ENCODE measurements at regions not wholly inside any gene's neighbourhood (a gene's known extent, or its start where the extent isn't known, plus 50 kb on each side); places are given as distances from the start of the nearest gene placed in this dataset.
"Not testable (repeated sequence)": the region's sequence is repeated elsewhere in the genome, so short reads cannot be mapped to it uniquely, and the experiment has no call there.

GRCh38 chr1:146883190-146883589 lies 54.9 kb upstream of the NBPF12 start:
- DNase-seq (ENCODE audit: low spot score); intact Hi-C loops (cut with DNase I): not testable (repeated sequence)

GRCh38 chr1:146881096-146881495 lies 57.0 kb upstream of the NBPF12 start:
- DNase-seq (ENCODE audit: low spot score); intact Hi-C loops (cut with DNase I): not testable (repeated sequence)

- intact Hi-C loops (cut with DNase I); DNase-seq (ENCODE audit: low spot score): not testable (repeated sequence)
These were observed 74.3 kb upstream of the NBPF12 start for GRCh38 chr1:146863799-146864319.

- intact Hi-C loops (cut with DNase I); DNase-seq (ENCODE audit: low spot score): not testable (repeated sequence)
These were observed 85.0 kb upstream of the NBPF12 start for GRCh38 chr1:146853147-146853546.

- intact Hi-C loops (cut with DNase I); DNase-seq (ENCODE audit: low spot score): not testable (repeated sequence)
These were observed 87.7 kb upstream of the NBPF12 start for GRCh38 chr1:146850352-146850889.

- intact Hi-C loops (cut with DNase I); DNase-seq (ENCODE audit: low spot score): not testable (repeated sequence)
These were observed 99.4 kb upstream of the NBPF12 start for GRCh38 chr1:146838725-146839124.

- intact Hi-C loops (cut with DNase I); DNase-seq (ENCODE audit: low spot score): not testable (repeated sequence)
These were observed 111.2 kb upstream of the NBPF12 start for GRCh38 chr1:146826957-146827356.

GRCh38 chr1:146794236-146794635 lies 143.9 kb upstream of the NBPF12 start:
- DNase-seq (ENCODE audit: low spot score); intact Hi-C loops (cut with DNase I): not testable (repeated sequence)

GRCh38 chr1:146792725-146793124 lies 145.4 kb upstream of the NBPF12 start:
- DNase-seq (ENCODE audit: low spot score); intact Hi-C loops (cut with DNase I): not testable (repeated sequence)

GRCh38 chr1:146784212-146784940 lies 153.7 kb upstream of the NBPF12 start:
- DNase-seq (ENCODE audit: low spot score); intact Hi-C loops (cut with DNase I): not testable (repeated sequence)

- DNase-seq (ENCODE audit: low spot score); intact Hi-C loops (cut with DNase I): not testable (repeated sequence)
These were observed 156.9 kb upstream of the NBPF12 start for GRCh38 chr1:146781235-146781634.

GRCh38 chr1:146777826-146778602 lies 160.1 kb upstream of the NBPF12 start:
- intact Hi-C loops (cut with DNase I), result not testable (repeated sequence)
- peak; percentile 73 for DNase-seq (ENCODE audit: low spot score)

GRCh38 chr1:146774988-146775387 lies 163.1 kb upstream of the NBPF12 start:
- DNase-seq (ENCODE audit: low spot score); intact Hi-C loops (cut with DNase I): not testable (repeated sequence)

- DNase-seq (ENCODE audit: low spot score); intact Hi-C loops (cut with DNase I): not testable (repeated sequence)
These were observed 163.9 kb upstream of the NBPF12 start for GRCh38 chr1:146774271-146774670.

GRCh38 chr1:146771409-146771808 lies 166.7 kb upstream of the NBPF12 start:
- intact Hi-C loops (cut with DNase I); DNase-seq (ENCODE audit: low spot score): not testable (repeated sequence)

- intact Hi-C loops (cut with DNase I); DNase-seq (ENCODE audit: low spot score): not testable (repeated sequence)
These were observed 167.1 kb upstream of the NBPF12 start for GRCh38 chr1:146770998-146771397.

GRCh38 chr1:146763234-146763633 lies 174.9 kb upstream of the NBPF12 start:
- DNase-seq (ENCODE audit: low spot score); intact Hi-C loops (cut with DNase I): not testable (repeated sequence)

GRCh38 chr1:146756858-146757257 lies 181.3 kb upstream of the NBPF12 start:
- DNase-seq (ENCODE audit: low spot score); intact Hi-C loops (cut with DNase I): not testable (repeated sequence)

- DNase-seq (ENCODE audit: low spot score); intact Hi-C loops (cut with DNase I): not testable (repeated sequence)
These were observed 189.4 kb upstream of the NBPF12 start for GRCh38 chr1:146748686-146749085.
